ENCODE measurements at regions not wholly inside any gene's neighbourhood (a gene's known extent, or its start where the extent isn't known, plus 50 kb on each side); places are given as distances from the start of the nearest gene placed in this dataset.

- no peaks in the 10 kb centered on the region for H3F3A ChIP-seq (ENCODE audit: insufficient read depth, low read depth)
- H2AFZ ChIP-seq = no peak overlapping the region
- BruUV-seq (replicated peaks) = no TSS peak
- no peak for TF ChIP-seq EZH2 (IDR thresholded peaks at IDR 0.05; ENCODE audit: low read depth)
- TF ChIP-seq CTCF (conservative IDR thresholded peaks at IDR 0.05) = no peak
- ChIA-PET POLR2A (ENCODE audit: unreplicated experiment) (no interaction called here), CTCF (no interaction called here)
- no peak overlapping the region for H3K4me3 ChIP-seq
- no peak overlapping the region for H3K4me2 ChIP-seq
- no peak for DNase-seq
- H3K9me3 ChIP-seq (ENCODE audit: insufficient read depth, low read depth) = no peaks in the 10 kb centered on the region
- peaks cover 2% of the 10 kb centered on the region; the same call in 1 of the 2 replicates for H3K27me3 ChIP-seq (ENCODE audit: insufficient read depth, low read depth)
- no peaks in the 10 kb centered on the region for H3K36me3 ChIP-seq (ENCODE audit: low read depth)
- H4K20me1 ChIP-seq (ENCODE audit: insufficient read depth) = no peaks in the 10 kb centered on the region
- H3K27ac ChIP-seq = no peak overlapping the region
- no peaks in the 10 kb centered on the region for H3K4me1 ChIP-seq (replicated peaks; ENCODE audit: insufficient read depth)
- intact Hi-C loops (cut with micrococcal nuclease; ENCODE audit: unreplicated experiment) = no loop called here
- no peaks in the 10 kb centered on the region for H3K9me2 ChIP-seq (ENCODE audit: insufficient read depth)
- no peaks in the 10 kb centered on the region for H3K79me2 ChIP-seq (ENCODE audit: low read depth)
Observed at GRCh38 chr3:39752751-39753150, 56.7 kb upstream of the MYRIP start.

- no peak for DNase-seq
- CTCF ChIA-PET = no interaction called here
- TF ChIP-seq EZH2 (IDR thresholded peaks at IDR 0.05; ENCODE audit: low read depth) (no peak), CTCF (conservative IDR thresholded peaks at IDR 0.05) (no peak)
- H3K9me2 ChIP-seq (ENCODE audit: insufficient read depth) = no peaks in the 10 kb centered on the region
- BruUV-seq (replicated peaks) = no TSS peak
- no peak overlapping the region for H3K4me2 ChIP-seq
- H3K4me3 ChIP-seq = no peak overlapping the region
- no peak overlapping the region for H2AFZ ChIP-seq
- no peaks in the 10 kb centered on the region for H3K4me1 ChIP-seq (replicated peaks; ENCODE audit: insufficient read depth)
- H3K27ac ChIP-seq = no peak overlapping the region
- no peaks in the 10 kb centered on the region for H4K20me1 ChIP-seq (ENCODE audit: insufficient read depth)
- H3F3A ChIP-seq (ENCODE audit: insufficient read depth, low read depth) = no peaks in the 10 kb centered on the region
- H3K27me3 ChIP-seq (ENCODE audit: insufficient read depth, low read depth) = peaks cover 8% of the 10 kb centered on the region; the same call in 1 of the 2 replicates
- POLR2A ChIA-PET (ENCODE audit: unreplicated experiment) = no interaction called here
- H3K36me3 ChIP-seq (ENCODE audit: low read depth) = no peaks in the 10 kb centered on the region
- intact Hi-C loops (cut with micrococcal nuclease; ENCODE audit: unreplicated experiment) = no loop called here
- no peaks in the 10 kb centered on the region for H3K79me2 ChIP-seq (ENCODE audit: low read depth)
- H3K9me3 ChIP-seq (ENCODE audit: insufficient read depth, low read depth) = no peaks in the 10 kb centered on the region
Observed at GRCh38 chr3:39753391-39753790, 56.0 kb upstream of the MYRIP start.

- Histone ChIP-seq H3K27me3 (ENCODE audit: insufficient read depth, low read depth) (peaks cover 13% of the 10 kb centered on the region; the same call in 1 of the 2 replicates), H3K9me3 (ENCODE audit: insufficient read depth, low read depth) (no peaks in the 10 kb centered on the region), H3K79me2 (ENCODE audit: low read depth) (no peaks in the 10 kb centered on the region), H3K9me2 (ENCODE audit: insufficient read depth) (no peaks in the 10 kb centered on the region), H4K20me1 (ENCODE audit: insufficient read depth) (no peaks in the 10 kb centered on the region), H3K27ac (no peak overlapping the region), H3K4me3 (no peak overlapping the region), H3K4me2 (no peak overlapping the region), H2AFZ (no peak overlapping the region), H3F3A (ENCODE audit: insufficient read depth, low read depth) (no peaks in the 10 kb centered on the region), H3K36me3 (ENCODE audit: low read depth) (no peaks in the 10 kb centered on the region), H3K4me1 (replicated peaks; ENCODE audit: insufficient read depth) (no peaks in the 10 kb centered on the region)
- BruUV-seq (replicated peaks) = no TSS peak
- CTCF ChIA-PET = no interaction called here
- intact Hi-C loops (cut with micrococcal nuclease; ENCODE audit: unreplicated experiment) = no loop called here
- no peak for TF ChIP-seq EZH2 (IDR thresholded peaks at IDR 0.05; ENCODE audit: low read depth)
- no peak for TF ChIP-seq CTCF (conservative IDR thresholded peaks at IDR 0.05)
- no peak for DNase-seq
- POLR2A ChIA-PET (ENCODE audit: unreplicated experiment) = no interaction called here
Observed at GRCh38 chr3:39754549-39754948, 54.9 kb upstream of the MYRIP start.
